NCI-H146 (cell line): ENCODE measurements at regions not wholly inside any gene's neighbourhood (a gene's known extent, or its start where the extent isn't known, plus 50 kb on each side); places are given as distances from the start of the nearest gene placed in this dataset.
"Not testable (repeated sequence)": the region's sequence is repeated elsewhere in the genome, so short reads cannot be mapped to it uniquely, and the experiment has no call there.

Source experiments
- DNase-seq: peaks from one replicate; lab custom pipeline; 2025; lab: John Stamatoyannopoulos, UW

DNA sequence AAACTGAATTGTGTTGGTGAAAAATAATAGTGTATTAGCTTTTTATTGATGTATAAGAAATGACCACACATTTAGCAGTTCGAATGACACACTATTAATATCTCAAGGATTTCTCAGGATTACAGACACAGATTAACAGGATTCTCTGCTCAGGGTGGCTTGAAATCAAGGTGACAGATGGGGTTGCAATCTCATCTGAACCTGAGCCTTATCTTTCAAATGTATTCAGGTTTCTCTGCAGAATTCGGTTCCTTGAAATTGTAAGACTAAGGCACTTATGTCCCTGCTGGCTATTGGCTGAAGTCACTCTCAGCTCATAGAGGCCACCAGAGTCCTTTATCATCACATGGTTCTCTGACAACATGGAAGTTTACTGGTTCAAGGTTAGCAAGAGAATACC is 1780.1 kb downstream of the ARAP2 start:
- no peak for DNase-seq

DNA sequence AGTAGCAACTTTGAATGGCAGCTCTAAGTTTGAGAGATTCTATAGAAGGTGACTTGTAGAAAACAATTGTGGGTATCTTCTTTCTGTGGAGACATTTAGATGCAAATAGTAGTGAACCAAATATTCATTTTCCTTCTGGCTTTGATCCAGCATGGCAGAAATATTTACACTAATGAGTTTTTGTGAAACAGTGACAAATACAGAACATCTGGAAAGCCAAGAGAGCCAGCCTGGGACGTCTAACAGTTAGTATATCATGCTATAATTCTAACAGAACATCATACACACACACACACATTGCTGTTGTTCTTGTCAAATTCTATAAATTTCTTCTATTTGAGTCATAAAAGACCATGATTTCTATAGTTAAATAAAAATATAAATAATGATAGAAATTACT is 1777.9 kb downstream of the ARAP2 start:
- no peak for DNase-seq

DNA sequence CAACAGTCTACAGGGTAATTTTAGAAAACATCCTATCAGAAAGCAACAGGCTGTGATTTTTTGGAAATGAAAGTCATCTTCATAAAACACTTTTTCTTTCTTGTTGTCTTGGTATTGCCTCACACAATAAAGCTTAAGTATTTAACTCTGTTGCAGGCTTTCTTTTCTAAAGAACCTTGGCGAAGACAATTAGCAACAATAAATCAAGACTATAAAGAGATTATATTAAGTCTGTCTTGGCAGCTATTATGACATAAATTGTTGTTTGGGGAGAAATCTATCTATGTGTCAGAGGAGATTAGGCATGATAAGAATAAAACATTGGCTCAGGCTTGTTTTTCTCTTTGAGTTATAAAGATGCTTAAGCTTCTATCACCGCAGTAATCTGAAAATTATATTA is 1774.8 kb downstream of the ARAP2 start:
- DNase-seq: no peak

DNA sequence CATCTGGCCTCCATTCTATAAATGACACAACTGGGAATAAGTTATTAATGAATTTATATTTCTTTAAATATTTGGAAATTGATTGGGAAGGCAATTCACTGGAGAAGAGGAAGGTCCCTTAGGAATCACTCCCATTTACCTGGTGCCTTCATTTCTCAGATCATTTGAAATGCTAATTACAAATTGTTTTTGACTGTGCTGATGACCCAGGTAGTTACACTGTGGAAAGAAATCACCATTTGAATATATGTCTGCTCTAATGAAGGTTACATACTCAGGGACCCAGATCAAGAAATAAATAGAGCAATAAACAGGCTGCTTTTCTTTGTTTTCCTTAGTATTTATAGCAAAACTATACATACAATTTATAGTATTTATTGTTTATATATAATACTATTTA is 1759.1 kb downstream of the ARAP2 start:
- no peak for DNase-seq

DNA sequence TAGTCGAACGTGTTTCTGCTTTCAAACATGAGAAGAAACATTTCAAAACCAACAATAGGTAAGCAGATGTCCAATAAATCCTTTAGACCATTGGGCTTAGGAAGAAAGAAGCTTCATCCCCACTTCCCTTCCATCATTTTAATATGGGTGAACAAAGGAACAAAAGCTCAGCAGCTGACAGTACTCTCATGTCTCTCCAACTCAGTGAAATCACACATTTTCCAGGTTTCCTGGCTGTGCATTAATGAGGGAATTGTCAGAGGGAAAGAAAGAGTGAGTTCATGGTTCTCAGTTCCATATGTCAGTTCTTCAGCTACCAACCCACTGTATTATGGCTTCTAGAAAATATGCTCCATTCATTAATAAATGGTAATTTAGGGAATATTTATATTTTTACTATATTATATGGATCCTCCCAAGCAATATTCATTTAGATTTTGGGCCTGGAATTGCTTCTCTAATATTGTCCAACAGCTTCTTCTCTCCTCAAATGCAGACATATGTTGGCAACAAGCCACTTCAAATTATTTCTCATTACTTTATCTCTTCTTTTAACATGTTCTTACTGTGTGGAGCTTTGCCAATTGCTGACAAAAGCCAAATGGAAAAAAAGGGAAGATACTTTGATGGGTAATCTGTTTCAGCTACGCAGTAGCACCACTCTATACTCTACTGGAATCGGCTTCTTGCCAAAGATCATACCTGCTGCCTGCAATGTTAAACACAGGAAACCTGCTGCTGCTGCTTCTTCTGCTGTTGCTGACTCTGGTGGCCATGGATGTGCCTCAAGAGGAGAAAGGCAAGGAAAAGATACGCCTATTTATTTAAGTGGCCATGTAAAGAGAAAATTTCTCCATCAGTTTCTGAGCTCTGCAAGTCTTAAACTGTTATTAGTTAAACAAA is 1757.6 kb downstream of the ARAP2 start:
- peak; percentile 82 for DNase-seq

DNA sequence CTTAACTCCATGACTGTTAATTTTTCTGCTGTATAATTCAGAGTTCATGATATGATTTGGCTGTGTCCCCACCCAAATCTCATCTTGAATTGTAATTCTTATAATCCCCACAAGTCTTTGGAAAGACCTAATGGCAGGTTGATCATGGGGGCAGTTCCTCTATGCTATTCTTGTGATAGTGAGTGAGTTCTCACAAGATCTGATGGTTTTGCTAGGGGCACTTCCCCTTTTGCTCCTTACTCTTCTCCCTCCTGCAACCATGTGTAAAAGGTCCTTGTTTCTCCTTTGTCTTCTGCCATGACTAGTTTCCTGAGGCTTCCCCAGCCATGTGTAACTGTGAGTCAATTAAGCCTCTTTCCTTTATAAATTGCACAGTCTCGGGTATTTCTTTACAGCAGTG is 1751.9 kb downstream of the ARAP2 start:
- DNase-seq: no peak

DNA sequence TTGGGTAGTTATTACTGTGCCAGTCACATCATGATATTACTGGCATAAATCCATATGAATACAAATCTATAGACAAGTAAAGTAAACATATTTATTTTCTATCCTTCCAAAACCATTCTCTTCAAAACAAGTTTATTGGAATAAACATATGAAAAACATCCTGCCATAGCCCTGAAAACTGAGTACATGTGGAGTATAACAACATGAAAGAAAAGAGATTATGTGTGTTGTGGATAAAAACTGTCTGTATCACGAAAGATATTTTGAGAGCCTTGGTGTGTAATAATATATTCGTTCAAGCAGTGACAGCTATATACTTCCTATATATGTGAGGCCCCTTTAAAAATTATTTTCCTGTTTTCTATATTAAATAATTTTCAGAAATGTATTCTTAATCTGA is 1742.2 kb downstream of the ARAP2 start:
- no peak for DNase-seq

DNA sequence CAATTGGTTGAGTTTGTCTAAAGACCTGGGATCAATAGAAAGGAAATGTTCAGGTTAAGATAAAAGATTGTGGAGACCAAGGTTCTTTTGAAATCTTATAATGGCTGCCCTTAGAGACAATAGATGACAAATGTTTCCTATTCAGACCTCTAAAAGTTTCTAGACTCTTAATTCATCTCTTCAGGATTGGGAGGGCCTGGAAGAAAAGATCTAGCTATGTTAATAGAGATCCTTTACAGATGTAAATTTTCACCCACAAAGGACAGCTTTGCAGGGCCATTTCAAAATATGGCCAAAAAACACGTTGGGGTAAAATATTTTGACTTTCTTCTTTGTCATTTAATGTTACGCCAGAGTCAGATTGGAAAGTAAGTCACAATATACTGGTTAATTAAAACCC is 1739.6 kb downstream of the ARAP2 start:
- not testable (repeated sequence) for DNase-seq

DNA sequence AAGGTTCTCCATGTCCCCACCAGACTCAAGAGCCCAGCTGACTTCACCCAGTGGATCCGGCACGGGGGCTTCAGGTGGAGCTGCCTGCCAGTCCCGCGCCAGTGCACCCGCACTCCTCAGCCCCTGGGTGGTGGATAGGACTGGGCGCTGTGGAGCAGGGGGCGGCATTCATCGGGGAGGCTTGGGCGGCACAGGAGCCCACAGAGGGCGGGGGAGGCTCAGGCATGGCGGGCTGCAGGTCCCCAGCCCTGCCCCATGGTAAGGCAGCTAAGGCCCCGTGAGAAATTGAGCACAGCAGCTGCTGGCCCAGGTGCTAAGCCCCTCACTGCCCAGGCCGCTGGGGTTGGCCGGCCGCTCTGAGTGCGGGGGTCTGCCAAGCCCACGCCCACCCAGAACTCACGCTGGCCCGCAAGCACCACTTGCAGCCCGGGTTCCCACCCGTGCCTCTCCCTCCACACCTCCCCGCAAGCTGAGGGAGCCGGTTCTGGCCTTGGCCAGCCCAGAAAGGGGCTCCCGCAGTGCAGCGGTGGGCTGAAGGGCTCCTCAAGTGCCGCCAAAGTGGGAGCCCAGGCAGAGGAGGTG is 1737.7 kb downstream of the ARAP2 start:
- DNase-seq: not testable (repeated sequence)

DNA sequence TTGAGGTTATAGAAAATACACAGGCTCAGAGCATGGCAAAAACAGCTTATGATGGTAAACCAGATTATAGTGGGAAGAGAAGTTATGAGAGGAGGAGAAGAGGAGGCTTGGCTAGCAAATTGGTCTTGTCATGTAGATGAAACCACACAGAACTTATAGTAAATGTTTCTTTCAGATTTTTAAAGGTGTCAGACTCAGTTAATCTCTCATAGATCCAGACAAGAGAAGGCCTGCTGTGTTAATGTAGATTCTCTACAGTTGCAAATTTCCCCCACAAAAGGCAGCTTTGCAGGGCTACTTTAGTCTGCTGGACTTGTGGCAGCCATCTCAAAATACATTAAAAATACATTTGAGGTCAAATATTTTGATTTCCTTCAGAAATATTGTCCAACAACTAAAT is 1731.7 kb downstream of the ARAP2 start:
- DNase-seq: no peak

DNA sequence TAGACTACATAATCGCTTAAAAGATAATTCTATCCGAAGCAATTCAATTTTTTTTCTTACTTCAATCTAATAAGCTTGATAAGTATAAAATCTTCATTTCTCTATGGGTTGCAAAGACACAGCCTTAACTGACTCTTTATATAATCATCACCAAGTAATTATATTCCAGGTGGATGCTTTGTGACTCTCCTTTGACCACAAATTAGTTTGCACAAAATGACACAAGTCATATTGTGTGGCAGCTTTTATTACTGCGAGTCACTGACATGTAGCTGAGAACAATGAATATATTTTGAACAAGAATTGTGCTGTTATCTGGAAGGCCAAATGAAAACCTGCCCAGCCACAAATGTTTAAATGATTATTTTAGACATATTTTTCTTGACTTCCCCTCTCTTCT is 1727.8 kb downstream of the ARAP2 start:
- DNase-seq: peak; percentile 92

DNA sequence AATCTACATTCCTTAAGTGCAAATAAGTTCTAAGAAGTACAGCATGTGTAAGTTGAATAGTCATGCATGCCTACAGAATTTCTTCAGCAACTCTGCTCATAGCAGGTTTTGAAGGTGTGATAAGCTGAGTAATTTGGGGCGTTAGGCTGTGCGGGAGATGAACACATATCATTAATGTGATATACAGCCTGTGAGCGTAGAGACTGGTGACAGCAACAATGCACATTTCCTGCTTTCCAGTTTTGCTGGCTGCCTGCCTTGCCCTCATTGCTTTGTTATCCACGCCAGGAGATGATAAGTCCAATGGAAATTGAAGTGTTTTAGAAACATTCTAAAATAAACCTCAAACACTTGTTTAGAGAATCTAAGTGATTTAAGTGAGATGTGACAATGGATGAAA is 1709.4 kb downstream of the ARAP2 start:
- no peak for DNase-seq

DNA sequence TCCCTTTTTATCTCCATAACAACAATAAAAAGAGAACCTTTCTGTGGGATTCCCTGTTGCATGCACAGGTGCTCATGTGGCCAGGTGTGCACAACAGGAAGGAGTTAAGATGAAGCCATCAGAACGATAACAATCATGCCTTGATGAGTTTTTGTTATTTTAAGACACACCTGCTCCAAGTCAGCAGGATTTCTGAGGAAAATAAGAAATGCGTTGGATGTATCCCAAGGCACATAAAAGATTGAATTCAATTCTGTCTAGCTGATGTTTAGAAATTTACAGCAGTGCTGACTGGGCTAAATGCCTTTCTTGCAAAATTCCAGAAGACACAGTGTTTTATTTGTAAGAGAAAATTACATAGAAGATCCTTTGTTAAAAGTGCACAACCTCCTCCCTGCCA is 1678.2 kb downstream of the ARAP2 start:
- DNase-seq: peak; percentile 89

DNA sequence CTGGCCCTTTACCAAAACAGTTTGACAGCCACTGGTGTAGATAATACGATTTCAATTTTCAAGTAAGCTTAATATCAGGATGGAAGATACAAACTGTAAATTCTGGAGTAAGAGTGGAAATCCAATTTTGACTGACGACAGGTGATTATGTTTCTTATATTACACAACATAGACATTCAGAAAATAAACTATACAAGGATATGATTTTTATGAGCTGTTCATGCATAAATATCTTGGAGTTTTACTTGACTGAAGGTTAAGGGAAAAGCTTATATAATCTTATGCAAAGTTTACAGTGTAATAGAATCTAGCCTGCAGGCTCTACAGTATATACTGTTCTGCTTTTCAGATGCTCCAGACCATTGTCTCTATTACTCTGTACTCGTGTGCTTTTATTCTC is 1672.3 kb downstream of the ARAP2 start:
- DNase-seq: no peak

DNA sequence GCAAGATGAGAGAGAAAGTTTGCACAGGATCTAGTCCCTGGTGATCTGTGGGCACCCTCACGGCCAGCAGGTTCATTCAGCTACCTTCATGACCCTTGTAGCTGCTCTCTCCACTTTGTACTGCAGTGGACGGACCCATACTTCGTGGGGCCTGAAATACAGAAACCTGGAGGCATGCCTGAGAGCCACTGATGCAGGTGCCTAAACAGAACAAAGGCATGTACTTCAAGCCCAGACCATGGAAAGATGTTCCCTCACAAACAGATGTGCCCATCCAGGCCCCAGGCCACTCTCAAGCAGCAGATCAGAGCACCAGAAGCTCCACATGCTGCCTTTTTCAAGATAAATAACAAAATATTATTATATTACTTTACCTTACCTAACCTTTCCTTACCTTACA is 1629.0 kb downstream of the ARAP2 start:
- no peak for DNase-seq

DNA sequence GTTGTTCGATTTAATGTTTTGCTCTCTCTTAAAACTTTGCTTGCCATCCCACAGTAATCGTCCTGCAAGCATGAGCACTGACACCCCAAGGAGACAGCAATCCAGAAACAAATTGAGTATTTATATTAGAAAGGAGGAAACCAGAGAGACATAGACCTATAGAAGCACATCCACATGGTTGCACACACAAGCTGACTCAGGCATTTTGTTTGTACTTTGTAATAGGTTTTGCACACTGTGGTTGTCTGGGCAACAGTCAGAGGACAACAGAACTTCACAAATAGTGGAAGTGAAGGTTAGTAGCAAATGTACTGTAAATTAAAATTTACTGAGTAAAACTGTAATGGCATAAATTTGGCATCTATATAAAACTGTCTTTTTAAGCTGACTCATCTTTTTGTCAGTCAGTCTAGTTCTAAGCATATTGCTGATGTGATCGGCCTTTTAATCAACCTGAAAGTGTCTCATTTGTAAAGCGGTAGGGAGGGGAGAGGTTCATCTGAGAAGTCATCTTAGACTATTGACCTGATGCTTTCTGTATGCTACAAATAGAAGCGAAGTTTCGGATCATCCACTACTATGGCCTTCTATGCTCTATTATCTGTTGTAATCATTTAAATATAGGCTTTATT is 1624.7 kb downstream of the ARAP2 start:
- DNase-seq: no peak

DNA sequence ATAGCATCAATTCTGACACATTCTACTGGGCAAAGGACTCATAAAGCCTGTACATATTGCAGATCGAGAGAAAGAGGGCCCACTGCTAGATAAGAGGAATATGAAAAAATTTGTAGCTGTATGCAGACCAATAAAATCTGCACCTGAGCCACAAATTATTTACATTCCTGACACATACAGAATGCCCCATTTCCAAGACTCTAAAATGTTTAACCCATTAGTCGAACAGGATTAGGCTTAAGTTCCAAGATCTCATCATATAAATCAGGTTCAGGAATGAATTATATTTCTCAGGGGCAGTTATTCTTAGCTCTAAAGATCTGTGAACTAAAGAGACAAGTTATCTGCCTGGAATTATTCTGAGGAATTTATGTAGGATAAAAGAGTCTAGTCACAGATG is 1615.8 kb downstream of the ARAP2 start:
- DNase-seq: no peak

DNA sequence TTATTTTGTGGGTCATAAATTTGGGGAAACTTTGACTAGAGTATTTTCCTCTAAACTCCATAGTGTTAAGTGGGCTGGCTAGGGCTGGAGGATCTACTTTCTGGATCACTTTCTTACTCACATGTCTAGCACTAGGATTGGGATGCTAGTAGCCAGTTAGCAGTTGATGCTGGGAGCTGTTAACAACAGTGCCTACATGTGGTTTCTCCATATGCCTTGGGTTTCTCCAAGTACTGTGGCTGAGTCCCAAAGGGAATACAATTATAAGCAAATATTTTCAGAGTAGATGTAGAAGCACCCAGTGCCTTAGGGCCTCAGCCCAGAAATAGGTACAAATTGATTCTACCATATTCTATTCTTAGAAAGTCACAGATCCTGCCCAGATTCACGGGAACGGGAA is 1614.9 kb downstream of the ARAP2 start:
- DNase-seq: no peak

DNA sequence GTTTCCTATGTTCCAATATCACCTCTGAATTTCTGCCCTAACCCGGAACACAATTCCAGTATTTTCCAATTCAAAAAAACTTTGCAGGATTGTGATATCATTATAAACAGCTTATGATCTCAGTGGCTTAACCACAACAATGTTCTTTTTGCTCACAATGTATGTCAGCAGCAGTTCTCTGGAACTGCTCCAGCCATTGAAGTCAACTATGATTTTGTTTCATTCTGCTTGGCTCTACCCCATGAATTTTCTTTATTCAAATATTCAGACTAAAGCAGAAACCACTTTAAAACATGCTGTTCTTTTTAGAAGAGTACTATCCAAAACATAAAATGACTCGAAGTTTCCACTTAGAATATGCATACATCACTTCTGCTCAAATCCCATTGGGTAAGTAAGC is 1611.1 kb downstream of the ARAP2 start:
- no peak for DNase-seq

DNA sequence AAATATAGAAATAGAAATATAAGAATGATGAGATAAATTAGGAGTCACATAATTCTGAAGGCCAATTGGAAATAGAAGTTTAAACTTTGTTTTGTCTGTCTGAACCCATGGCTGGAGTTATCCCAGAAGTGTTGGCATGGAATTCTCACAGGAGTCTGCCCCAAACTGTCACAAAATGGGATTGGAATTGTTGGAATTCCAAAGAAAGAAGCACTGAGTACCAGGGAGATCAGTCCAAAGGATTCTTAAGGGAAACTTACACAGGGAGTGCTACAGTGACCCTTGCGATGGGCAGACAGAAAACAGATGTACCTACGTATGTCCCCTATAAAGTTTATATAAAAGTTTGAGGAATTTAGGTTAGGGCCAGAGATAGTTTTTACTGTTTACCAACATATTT is 1607.7 kb downstream of the ARAP2 start:
- DNase-seq: no peak

DNA sequence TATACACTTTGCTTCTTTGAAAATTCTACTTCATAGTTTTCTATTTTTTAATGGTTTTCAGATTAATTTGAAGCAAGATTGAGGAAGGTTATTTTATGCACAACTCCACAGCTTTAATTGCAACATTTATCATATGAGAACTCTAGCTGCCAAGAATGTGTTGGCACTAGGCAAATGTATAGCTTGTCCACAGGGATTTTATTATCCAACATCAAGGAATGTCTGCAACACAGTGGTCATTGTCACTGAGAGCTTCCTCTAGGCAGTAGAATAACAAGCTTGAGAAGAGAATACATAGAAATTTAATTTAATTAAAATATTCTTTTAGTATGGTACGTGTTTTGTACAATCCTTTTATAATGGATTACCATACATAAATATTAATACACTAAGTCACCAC is 1600.8 kb downstream of the ARAP2 start:
- no peak for DNase-seq

DNA sequence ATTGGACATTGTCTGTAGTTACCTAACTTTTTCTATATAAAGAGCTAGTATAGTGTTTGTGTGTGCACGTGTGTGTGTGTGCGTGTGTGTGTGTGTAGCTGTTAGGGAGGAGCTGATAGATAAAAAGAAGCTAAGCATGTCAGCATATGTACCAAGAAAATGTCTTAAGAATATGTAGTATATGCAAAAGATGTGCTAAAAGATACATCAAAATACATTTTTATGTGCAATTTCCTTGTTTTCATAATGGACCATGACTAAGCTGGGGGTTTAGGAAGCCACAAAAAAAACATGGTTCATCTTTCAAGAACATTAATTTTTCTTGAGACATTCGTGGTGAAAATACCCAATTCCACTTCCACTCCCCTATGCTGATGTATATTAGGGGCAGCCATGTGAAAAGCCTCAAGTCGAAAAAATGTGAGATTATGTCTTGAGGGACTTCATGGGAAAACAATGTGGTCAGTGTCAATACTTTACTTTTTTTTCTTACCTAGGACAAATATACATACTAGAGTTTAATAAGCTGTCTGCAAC is 1599.7 kb downstream of the ARAP2 start:
- DNase-seq: no peak

DNA sequence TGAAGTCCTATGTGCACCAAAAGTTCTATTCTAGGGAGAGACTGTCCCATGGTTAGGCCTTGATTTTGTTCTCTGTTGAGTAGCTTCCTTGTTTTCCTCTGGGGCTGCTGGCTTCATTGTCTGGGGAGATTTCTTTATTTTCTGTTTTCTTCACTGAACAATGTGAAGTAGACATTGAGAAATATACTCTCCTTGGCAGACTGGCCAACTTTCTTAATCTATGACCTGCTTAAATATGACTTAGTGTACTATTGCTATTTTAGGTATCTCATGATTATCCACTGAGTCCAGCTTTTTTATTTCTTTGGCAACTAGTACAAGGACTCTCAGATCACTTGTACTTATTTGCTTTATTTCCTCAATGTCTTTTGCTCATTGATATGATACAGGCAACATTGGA is 1594.6 kb downstream of the ARAP2 start:
- DNase-seq: no peak
